Esophagus squamous epithelium (tissue), 4 donors: ENCODE measurements at regions not wholly inside any gene's neighbourhood (a gene's known extent, or its start where the extent isn't known, plus 50 kb on each side); places are given as distances from the start of the nearest gene placed in this dataset.

Experiments
- POLR2A ChIP-seq, 4 donors: fragments of 450-650 bp; IDR thresholded peaks; one replicate each; pipeline ENCODE4 v1.6.1; 2017; ENCODE audit warnings: antibody characterized with exemption in 4 of 4, mild to moderate bottlenecking in 4 of 4, moderate library complexity in 3 of 4
- TF ChIP-seq, protein P1 (sequence below), 6 experiments: fragments of 450-650 bp in 4 of 6; fragments of 200-600 bp in 2 of 6; sonication (generic) in 2 of 6; IDR thresholded peaks; one replicate each; pipeline ENCODE4 v1.5.1; 2016 to 2019; ENCODE audit warnings: antibody characterized with exemption in 6 of 6, mild to moderate bottlenecking in 4 of 6, moderate library complexity in 4 of 6

DNA sequence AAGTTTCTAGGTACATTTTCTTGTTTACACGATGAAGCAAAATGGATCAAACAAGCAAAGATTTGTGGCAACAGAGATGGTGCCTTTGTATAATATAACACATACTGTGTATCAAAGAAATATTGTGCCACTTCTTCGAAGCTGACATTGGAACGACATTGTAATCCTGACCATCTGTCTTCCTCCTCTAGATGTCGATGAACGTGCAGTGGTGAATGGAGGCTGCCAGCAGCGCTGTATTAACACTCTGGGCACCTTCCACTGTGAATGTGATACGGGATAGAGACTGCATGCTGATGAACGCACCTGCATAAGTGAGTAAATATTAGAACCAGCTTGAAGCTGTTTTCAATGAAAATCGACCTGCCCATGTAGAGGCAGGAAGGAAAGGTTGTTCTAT lies 613.3 kb upstream of the GOLIM4 start:
- no peak for TF ChIP-seq POLR2A (IDR thresholded peaks at IDR 0.05)
- TF ChIP-seq, protein P1, sequence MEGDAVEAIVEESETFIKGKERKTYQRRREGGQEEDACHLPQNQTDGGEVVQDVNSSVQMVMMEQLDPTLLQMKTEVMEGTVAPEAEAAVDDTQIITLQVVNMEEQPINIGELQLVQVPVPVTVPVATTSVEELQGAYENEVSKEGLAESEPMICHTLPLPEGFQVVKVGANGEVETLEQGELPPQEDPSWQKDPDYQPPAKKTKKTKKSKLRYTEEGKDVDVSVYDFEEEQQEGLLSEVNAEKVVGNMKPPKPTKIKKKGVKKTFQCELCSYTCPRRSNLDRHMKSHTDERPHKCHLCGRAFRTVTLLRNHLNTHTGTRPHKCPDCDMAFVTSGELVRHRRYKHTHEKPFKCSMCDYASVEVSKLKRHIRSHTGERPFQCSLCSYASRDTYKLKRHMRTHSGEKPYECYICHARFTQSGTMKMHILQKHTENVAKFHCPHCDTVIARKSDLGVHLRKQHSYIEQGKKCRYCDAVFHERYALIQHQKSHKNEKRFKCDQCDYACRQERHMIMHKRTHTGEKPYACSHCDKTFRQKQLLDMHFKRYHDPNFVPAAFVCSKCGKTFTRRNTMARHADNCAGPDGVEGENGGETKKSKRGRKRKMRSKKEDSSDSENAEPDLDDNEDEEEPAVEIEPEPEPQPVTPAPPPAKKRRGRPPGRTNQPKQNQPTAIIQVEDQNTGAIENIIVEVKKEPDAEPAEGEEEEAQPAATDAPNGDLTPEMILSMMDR (IDR thresholded peaks at IDR 0.05): no peak
